RPMI8226 (cell line): ENCODE measurements at regions not wholly inside any gene's neighbourhood (a gene's known extent, or its start where the extent isn't known, plus 50 kb on each side); places are given as distances from the start of the nearest gene placed in this dataset.
A peak's percentile ranks its signal among the peaks of the same experiment; 100 is the strongest.

Experiments used
- DNase-seq: peaks from one replicate; pipeline ENCODE4 v3.0.0-alpha.2; 2015

DNA sequence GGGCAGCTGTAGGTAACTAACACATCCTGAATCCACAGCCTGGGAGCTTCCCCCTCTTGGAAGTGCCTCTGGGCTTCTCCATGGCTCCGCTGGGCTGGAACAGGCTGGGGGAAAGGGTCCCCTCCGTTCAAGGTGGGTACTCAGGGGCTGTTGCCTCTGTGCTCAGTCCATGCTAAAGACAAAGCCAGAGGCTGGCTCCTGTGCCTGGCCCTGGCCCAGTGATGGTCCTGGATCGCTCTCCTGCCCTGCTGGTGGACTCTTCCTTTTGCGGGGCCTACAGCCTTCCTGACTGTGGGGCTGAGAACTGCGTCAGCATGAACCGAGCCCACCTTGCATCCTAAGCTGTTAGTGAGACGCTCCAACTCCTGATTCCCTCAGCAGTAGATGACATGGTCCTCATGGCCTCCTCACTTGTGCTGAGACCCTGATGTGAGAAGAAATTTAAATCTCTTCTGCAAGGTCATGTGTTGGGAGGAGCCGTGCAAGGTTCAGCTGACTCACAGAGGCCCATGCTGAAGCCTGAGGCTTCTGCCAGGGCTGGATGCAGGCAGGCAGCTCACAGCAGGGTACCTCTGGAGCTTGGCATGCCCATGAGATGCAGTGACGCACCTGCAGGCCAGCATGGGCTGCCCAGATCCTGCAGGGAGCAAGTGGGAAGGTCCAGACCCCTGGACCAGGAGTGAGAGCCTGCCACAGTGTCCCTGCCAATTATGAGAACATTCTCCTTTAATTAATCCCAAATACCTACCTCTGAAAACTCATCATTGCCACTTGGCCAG, 1285.5 kb downstream of the TBC1D22A start:
- DNase-seq: no peak

DNA sequence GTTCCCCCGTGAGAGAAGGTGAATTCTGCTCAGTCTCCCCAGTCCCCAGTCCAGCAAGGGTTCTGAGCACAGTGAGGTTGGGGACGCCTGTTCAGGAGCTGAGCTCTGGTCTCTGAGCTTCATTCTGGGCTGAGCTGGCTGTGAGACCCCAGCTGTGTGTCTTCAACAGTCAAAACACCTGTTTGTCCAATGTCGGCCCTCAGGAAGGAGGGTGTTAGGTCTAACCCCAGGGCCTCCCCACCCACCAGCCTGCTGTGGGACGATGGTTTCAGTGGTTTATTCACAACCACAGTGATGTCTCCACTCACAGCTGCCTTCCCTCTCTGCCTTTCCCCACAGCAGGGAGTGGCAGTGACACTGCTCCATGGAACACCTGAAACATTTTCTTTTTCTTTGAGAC, 1282.9 kb downstream of the TBC1D22A start:
- peak; percentile 92 for DNase-seq

DNA sequence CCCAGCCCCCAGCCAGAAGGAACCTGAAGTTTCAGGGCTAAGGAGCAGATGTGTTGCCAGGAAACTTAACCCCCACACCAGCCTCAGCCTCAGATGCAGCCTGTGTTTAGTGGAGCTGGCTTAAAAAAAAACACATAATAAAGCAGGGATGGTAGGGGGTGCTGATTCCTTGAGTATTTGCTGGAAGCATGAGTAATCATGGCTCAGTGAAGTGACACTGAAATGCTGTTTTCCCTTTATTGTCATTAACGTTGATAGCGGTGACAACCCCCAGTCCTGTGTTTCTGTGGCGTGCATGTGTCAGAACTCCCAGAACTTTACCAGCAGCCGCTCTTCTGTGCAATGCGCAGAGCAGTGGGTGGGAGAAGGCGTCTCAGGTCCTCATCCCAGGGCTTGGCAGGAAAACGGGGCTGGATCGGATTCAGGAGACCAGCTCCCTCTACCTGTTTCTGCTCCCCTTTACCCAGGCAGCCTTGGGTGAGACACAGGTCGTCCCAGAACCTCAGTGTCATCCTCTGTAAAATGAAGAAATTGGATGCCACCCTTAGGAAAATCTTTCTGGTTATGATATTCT, 1282.1 kb downstream of the TBC1D22A start:
- DNase-seq: no peak

DNA sequence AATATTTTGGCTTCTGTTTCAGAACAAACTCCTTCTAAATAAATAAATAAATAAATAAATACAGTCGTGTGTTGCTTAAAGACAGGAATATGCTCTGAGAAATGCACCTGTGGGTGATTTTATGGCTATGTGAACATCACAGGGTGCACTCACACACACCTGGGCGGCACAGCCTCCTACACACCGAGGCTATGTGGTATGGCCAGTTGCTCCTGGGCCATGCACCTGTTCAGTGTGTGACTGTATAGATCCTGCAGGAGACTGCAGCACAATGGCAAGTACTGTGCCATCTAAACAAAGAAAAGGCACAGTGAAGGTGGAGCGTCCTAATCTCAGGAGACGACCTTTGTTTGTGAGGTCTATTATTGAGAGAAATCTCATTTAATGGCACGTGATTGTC, 1281.1 kb downstream of the TBC1D22A start:
- peak; percentile 49 for DNase-seq

DNA sequence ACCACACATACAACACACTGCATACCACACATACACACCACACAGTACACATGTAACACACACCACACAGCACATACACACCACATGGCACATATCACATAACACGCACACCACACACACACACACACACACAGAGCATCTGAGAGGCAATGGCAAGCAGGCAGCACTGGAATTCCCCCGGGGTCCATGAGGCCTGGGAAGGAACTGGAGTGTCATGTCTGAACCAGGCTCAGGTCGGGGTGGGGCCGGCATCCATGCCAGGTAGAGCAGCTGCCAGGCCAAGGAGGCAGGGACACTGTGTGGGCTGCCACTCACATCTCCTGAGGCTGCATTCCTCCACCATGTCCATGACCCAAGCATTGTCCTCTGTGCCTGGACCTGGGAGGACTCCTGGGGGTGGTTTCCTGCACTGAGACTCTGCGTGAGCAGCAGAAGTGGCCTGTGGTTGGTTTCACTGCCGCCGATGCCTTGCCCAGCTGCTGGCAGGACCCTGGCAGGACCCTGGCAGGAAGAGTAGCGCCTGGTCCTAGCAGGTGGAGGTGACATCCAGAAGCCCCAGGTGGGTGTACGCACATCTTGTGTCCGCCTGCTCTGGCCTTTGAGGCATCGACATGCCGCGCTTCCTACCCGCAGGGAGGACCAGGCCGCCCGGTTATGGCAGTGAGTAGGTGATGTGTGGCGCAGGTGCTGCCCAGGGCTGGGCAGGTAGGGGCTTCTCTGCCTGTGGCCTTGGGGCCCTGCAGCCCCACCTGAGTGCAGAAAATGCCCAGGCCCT, 1280.4 kb downstream of the TBC1D22A start:
- DNase-seq: peak; percentile 38

DNA sequence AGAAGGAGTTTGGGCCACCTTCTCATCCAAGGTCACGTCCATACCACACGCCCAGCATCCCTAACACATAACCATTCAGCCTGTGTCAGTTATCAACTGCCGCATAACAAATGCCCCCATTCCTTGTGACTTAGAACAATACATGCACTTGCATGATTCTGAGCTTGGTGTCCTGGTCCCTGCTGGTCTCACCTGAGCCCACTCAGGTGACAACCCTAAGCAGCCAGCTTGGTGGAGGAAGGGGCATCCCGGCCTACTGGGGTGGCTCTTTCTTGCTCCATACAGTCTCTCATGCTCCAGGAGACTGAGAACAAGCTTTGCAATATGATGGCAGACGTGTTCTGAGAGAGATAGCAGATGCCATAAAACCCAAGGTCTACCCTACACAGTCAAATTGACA, 1276.9 kb downstream of the TBC1D22A start:
- DNase-seq: no peak

DNA sequence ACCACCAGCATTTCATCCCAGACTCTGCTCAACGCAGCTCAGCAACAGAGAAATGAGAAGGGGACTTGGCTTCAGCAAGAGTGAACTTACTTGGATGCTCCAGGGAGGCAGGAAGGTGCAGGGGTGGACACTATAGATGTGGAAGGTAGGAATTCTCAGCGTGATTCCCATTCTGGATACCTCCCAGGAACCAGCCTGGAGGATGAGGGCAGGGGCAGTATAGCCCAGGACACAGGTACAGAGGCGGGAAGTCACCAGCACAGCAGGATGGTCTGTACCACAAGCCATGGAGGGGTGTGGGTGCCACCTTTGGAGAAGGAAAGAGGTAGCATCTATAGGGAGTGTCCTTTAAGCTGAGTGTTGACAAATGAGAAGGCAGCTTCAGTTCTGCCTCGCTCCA, 1275.2 kb downstream of the TBC1D22A start:
- DNase-seq: no peak

DNA sequence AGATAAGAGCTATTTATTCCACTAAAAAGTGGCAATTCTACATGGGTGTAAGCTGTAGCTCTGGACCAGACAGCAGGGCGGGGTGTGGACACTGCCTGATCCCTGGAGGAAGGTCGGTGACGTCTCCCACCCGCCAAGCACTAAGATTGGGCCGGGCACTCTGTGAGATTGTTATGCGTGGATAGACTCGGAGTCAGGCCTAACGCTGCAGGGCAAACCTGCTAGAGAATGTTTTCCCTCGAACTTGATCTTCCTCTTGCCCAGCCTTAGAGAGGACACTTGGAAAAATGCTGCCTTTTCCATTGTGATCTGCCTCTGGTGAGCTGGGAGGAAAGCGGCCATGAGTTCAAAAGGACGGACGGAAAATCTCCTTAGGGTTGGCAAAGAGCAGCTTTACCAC, 1273.4 kb downstream of the TBC1D22A start:
- DNase-seq: no peak

DNA sequence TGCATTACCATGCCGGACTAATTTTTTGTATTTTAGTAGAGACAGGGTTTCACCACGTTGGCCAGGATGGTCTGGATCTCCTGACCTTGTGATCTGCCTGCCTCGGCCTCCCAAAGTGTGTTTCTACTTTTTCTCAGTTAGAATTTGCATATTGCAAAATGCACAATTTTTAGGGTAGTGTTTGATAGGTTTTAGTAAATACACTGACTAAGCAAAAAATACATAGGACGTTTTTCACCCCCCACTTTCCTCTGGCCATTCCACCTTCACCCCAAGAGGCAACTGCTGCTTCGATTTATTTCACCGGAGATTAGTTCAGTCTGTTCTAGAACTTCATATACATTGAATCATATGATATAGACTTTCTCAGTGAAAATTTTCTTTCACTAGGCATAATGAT, 1269.1 kb downstream of the TBC1D22A start:
- no peak for DNase-seq

DNA sequence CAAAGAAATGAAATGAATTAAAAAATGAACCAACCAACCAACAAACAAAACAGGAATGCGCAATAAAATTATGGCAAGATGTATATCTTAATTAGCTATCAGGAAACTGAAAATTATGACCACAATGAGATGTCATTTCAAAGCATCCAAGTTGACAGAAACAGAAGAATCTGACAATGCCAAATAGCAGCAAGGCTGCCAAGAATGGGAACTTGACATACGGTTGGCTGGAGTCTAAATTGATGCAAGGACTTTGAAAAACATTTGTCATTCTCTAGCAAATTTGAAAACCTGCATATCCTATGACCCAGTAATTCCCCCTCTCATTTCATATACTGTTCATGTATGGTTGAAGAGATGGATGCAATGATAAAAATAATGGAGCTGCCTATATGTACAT, 1262.6 kb downstream of the TBC1D22A start:
- DNase-seq: no peak

DNA sequence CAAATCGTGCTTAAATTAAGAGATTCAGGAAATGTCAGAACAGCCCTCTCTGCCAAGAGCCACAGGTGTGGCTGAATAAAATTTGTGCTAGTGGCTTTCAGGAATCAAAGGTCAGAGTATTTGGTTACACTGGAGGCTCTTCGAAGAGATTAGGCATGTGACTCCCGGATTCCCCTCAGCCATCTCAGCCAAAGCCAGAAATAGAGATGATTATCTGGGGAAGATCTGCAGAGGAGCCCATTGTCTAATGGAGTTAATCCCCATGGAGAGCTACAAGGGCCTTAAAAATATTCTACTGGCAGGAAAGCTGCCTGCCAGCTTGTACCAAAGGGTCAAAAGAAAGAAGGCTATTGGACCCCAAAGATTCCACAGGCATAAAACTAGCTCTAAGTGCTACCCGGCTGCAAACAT, 1259.5 kb downstream of the TBC1D22A start:
- DNase-seq: peak; percentile 86

DNA sequence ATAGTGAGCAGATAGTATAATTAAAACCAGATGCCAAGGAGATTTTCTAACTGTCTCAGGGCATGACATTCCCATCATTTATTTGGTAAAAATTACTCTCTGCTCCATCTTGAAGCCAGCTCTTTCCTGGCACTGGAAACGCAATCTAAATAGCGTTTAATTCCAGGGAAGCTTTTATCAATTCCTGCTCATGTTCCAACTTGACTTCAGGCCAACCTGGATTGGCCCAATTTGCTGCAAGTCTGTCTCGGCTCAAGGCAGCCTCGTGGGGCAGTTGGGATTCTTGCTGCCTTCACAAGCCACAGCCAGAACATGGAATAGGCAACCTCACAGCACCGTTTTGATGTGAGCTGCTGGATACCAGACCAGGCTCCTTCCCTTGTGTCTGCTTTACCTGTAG, 1255.9 kb downstream of the TBC1D22A start:
- DNase-seq: no peak

DNA sequence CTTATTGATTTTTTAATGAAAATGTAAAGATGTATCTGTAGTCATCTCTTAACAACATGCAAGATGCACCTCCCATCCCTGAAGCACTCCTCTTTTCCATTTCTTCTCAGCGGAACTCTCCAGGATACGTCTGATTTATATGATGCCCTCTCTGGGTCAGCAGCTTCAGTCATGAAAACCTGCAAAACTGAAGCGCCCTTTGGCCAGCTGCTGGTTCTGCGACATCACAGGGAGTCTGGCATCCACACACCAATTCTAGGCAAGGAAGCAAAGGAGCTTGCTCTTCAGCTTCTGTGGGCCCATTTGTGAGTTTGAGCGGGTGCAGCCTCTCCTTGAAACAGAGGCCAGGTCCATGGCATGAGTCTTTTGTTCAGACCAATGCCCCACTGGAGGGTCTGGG, 1253.3 kb downstream of the TBC1D22A start:
- DNase-seq: no peak

DNA sequence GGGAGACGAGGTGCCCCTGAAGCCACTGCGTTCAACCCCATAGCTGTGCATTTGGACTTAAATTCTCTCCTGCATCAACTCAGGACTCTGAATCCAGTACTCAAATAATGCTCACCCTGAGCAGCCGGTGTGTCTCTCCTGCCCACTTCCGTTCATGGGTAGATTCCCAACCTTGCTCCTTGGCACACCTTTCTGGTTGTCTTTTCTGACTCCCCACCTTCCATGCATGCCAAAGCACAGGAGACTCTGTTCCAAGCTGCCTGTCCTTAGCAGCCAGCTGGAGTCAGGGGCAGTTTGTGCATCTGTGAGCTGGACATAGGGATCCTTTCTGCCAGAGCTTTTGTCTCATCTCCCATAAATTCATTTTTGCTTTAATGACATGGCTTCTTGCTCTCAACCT, 1242.5 kb downstream of the TBC1D22A start:
- no peak for DNase-seq

DNA sequence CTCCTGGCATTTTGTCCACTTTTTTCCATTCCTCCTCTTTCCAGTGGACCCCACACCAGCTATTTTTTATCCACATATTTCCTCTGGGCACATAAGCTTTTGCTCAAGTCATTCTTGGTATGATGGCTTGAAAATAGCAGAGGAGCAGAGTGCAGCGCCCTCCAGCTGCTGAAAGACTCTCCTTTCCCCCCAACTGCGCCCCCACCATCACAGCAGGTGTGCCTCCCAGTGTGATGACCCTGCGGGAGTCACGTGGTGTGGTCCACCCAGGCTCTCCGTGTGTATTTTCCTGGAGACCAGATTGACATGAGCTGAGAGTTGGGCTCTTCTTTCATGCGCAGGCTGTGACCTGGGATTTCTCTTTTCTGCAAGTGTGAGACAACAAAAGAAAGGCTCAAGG, 1241.6 kb downstream of the TBC1D22A start:
- DNase-seq: no peak

DNA sequence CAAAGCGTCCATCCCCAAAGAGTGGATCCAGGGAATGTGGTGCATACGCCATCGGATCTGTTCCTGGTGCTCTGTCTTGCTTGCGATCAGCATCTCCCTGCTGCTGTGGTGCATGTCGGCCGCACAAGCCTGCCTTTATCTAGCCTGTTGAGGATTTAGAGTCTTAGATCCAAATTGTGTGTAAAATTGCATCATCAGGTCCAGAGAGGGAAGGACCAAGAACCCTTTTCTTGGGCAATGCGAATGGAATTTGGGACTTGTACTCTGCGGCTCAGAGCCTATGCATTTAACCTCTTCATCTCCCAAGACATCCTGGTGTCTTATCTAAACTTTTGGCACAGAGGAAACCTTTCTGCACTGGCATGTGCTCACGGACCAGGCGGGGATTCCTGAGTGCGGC, 1238.7 kb downstream of the TBC1D22A start:
- DNase-seq: no peak

DNA sequence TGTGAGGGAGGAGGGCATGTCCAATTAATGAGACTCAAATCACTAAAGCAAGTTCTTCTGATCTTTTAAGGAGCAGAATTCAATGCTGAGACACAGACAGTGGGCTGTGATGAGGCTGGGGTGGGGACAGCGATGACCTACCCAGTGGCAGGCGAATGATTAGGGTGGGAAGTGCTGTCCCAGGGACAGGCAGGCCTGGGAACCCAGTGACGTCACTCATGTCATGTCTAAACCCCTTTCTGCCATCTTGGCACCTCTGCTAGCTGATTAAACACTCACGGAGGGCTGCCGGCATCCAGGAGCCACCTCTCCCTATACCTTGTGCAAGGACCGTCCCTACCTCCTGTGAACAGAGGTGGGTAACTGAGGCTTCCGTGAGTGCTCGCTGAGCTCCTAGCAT, 1235.2 kb downstream of the TBC1D22A start:
- no peak for DNase-seq

DNA sequence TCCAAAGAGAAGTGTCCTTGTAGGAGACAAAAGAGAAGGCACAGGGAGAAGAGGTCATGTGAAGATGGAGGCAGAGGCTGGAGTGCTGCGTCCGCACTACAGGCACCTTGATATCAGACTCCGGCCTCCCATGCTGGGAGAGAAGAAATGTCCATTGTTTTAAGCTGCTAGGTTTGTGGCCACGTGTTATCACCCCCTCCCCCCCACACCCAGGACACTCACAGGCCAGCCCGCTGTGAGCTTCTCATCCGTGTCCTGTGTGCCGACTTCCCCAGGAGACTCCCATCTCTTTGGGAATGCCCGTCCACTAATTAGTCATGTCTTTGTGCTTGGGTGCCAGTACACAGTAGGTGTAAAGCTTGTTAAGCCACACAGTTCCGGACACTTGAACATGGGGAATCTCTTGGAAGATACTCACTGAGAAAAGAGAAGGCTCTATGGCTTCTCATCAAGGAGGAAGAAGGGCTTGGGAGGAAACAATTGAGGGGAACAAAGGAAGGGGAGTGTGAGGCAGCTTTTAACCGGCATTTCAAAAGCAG, 1234.7 kb downstream of the TBC1D22A start:
- peak; percentile 31 for DNase-seq

DNA sequence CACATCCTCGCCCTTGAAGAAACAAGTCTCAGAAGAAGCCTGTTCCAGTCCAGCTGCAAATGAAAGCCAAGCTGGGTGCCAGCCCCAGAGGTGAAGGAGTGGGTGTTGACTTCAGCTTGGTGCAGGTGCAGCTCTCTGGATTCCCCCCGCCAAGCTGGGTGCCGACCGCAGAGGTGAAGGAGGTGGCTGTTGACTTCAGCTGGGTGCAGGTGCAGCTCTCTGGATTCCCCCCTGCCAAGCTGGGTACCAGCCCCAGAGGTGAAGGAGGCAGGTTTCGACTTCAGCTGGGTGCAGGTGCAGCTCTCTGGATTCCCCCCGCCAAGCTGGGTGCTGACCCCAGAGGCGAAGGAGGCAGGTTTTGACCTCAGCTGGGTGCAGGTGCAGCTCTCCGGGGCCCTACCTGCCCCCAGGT, 1234.0 kb downstream of the TBC1D22A start:
- peak; percentile 98 for DNase-seq

DNA sequence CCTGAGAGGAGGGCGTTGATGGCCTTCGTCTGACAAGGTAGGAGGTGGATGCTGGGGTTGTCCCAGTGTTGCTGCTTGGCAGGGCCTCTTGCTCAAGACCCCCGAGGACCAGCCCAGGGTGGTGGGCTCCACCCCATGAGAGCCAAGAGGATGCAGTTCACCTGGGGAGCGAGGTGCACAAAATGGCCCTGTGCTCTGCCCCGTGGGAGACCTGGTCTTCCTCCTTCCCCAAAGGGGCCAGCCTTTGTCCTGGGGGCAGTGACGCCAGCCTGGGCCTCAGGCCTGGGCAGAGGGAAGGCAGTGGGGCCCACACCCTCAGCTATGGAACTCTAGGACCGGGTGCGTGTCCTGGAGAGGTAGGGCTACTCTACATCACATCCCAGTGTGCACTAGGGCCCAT, 1233.3 kb downstream of the TBC1D22A start:
- DNase-seq: no peak

DNA sequence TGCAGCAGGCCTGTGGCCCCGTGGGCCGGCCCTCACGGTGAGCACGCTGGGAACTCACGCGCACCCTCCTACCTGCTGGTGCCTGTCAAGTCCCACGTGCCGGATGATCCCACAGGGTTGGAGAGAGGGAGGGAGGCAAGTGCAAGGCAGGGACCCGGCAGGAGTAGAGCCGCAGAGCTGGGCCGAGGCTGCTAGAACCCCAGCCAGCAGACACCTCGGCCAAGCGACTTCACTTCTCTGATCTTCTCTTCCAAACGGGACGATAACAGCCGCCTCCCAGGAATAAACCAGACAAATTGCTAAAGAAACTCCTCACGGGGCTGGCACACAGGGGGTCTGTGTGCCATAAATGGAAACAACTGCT, 1232.8 kb downstream of the TBC1D22A start:
- no peak for DNase-seq

DNA sequence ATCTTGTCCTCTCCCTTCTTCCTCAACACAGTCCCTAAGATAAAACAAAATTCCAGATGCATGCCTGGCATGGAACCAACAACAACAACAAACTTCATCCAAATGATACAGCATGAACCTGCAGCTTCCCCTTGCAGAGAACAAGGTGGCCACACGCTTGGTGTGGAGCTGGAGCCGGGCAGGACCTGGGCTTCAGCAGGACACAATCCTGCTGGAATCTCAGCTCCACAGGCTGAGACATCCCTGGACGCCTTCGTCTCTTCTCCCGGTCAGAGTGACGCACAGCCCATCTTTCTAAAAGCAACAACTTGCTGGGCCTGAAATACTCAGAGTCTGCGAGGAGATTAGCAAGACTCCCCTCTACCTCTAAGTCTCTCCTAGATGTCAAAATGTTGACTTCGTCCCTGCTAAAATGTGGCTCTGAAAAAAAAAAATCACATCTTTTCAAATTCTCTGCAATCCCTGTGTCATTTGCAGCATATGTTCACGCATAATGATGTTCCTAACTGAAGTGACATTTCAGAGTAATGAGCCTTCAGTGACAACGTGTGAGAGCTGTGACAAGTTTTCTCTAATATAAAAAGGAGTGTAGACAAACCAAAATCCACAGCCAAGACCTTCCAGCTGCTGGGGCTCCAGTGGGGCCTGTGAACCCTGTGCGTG, 1232.3 kb downstream of the TBC1D22A start:
- no peak for DNase-seq

DNA sequence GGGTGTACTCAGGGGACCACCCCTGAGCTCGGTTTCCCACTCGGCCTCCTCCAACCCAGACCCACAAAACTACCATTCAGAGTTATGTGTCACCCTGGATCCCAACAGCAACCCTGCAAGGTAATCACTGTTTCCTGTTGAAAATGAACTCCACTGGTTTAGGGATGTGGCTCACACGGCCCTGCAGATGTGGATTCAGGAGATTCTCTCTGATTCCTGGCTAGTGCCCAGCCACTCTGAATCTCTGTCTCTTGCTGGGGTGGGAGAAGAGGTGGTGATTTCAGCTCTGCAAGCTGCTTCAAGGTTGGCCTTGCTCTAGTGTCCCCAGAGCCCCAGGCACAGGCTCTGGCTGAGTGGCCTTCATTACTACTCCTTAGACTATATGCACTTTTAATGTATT, 1231.6 kb downstream of the TBC1D22A start:
- DNase-seq: no peak
